ENCODE measurements at regions not wholly inside any gene's neighbourhood (a gene's known extent, or its start where the extent isn't known, plus 50 kb on each side); places are given as distances from the start of the nearest gene placed in this dataset.
"Not testable (repeated sequence)": the region's sequence is repeated elsewhere in the genome, so short reads cannot be mapped to it uniquely, and the experiment has no call there.

GRCh38 chr15:22241451-22241850 lies 161.1 kb downstream of the OR4M2 start:
- TF ChIP-seq CTCF (IDR thresholded peaks at IDR 0.05; ENCODE audit: control extremely low read depth, extremely low read depth, low read depth, missing control alignments), result no peak
- DNase-seq (ENCODE audit: extremely low spot score), result no peak
- POLR2A ChIA-PET, result no interaction called here
- CTCF ChIA-PET, result interaction anchor here (1.1 to 4.2 kb wide), 5 partner anchors 8 to 1886 kb away, joined by 3 to 30 read pairs (median 7); no protein-coding TSS in a partner anchor

- DNase-seq (ENCODE audit: extremely low spot score); POLR2A ChIA-PET: not testable (repeated sequence)
- CTCF ChIA-PET, result interaction anchor here (2.2 to 4.2 kb wide), 3 partner anchors 19 to 1887 kb away, joined by 6 to 30 read pairs (median 8); no protein-coding TSS in a partner anchor
These were observed 162.0 kb downstream of the OR4M2 start for GRCh38 chr15:22242311-22242710.

GRCh38 chr15:22243440-22244130 lies 163.3 kb downstream of the OR4M2 start:
- DNase-seq (ENCODE audit: extremely low spot score), result no peak
- POLR2A ChIA-PET, result no interaction called here
- TF ChIP-seq CTCF (IDR thresholded peaks at IDR 0.05; ENCODE audit: control extremely low read depth, extremely low read depth, low read depth, missing control alignments), result no peak
- CTCF ChIA-PET, result interaction anchor here (1.4 to 4.2 kb wide), 2 partner anchors 17 to 20 kb away, joined by 5 to 30 read pairs; no protein-coding TSS in a partner anchor

GRCh38 chr15:22249511-22249910 lies 169.2 kb downstream of the OR4M2 start:
- CTCF ChIA-PET, result interaction anchor here (0.9 to 2.4 kb wide), 8 partner anchors 9 to 1895 kb away, joined by 3 to 13 read pairs (median 4); no protein-coding TSS in a partner anchor
- POLR2A ChIA-PET; DNase-seq (ENCODE audit: extremely low spot score): not testable (repeated sequence)

GRCh38 chr15:22250501-22251290 lies 170.4 kb downstream of the OR4M2 start:
- POLR2A ChIA-PET, result interaction anchor here (0.6 kb wide), 1 partner anchor 806 kb away, joined by 4 read pairs; no protein-coding TSS in a partner anchor

GRCh38 chr15:22251422-22251821 lies 171.1 kb downstream of the OR4M2 start:
- CTCF ChIA-PET, result no interaction called here
- no peak for TF ChIP-seq CTCF (IDR thresholded peaks at IDR 0.05; ENCODE audit: control extremely low read depth, extremely low read depth, low read depth, missing control alignments)
- DNase-seq (ENCODE audit: extremely low spot score), result no peak
- POLR2A ChIA-PET, result no interaction called here

More at GRCh38 chr15:22250501-22251290, 170.4 kb downstream of the OR4M2 start:
- not testable (repeated sequence) for DNase-seq (ENCODE audit: extremely low spot score)
- CTCF ChIA-PET, result interaction anchor here (1.1 to 2.2 kb wide), 4 partner anchors 10 to 1896 kb away, joined by 3 to 7 read pairs (median 4); no protein-coding TSS in a partner anchor

GRCh38 chr15:22252047-22252446 lies 171.7 kb downstream of the OR4M2 start:
- DNase-seq (ENCODE audit: extremely low spot score); POLR2A ChIA-PET: not testable (repeated sequence)
- CTCF ChIA-PET, result interaction anchor here (1.0 kb wide), 1 partner anchor 9 kb away, joined by 5 read pairs; no protein-coding TSS in a partner anchor

GRCh38 chr15:22252521-22252920 lies 172.2 kb downstream of the OR4M2 start:
- DNase-seq (ENCODE audit: extremely low spot score); POLR2A ChIA-PET: not testable (repeated sequence)
- CTCF ChIA-PET, result interaction anchor here (1.0 kb wide), 1 partner anchor 8 kb away, joined by 5 read pairs; no protein-coding TSS in a partner anchor

GRCh38 chr15:22253002-22253675 lies 172.8 kb downstream of the OR4M2 start:
- DNase-seq (ENCODE audit: extremely low spot score); CTCF ChIA-PET; POLR2A ChIA-PET: not testable (repeated sequence)

Data from GM10248 (cell line).